ENCODE measurements at regions not wholly inside any gene's neighbourhood (a gene's known extent, or its start where the extent isn't known, plus 50 kb on each side); places are given as distances from the start of the nearest gene placed in this dataset.

DNA sequence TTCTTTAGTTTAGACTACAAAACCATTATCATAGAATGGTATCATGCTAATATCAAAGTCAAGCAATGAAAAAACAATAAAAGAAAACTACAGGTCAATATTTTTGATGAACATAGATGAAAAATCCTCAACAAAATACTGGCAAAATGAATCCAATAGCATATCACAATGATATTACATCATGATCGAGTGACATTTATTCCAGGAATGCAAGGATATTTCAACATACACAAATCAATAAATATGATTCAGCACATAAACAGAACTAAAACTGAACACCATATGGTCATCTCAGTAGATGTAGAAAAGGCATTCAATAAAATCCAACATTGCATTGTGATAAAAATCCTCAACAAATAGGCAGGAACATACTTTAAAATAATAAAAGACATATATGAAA, 1657.7 kb downstream of the KCNT2 start:
- TF ChIP-seq POLR2AphosphoS5 (IDR thresholded peaks at IDR 0.05; ENCODE audit: low read depth) (no peak), CTCF (IDR thresholded peaks at IDR 0.05; ENCODE audit: insufficient read depth, low read length) (no peak), REST (IDR thresholded peaks at IDR 0.05; ENCODE audit: insufficient replicate concordance, low read depth) (no peak), SPI1 (IDR thresholded peaks at IDR 0.05; ENCODE audit: borderline replicate concordance, low read depth) (no peak)

Data from HL-60 (cell line).